ENCODE measurements at regions not wholly inside any gene's neighbourhood (a gene's known extent, or its start where the extent isn't known, plus 50 kb on each side); places are given as distances from the start of the nearest gene placed in this dataset.

- H3K4me1 ChIP-seq (ENCODE audit: control insufficient read depth, insufficient read depth, low read length): no peaks in the 10 kb centered on the region
- no peaks in the 10 kb centered on the region for H3K27me3 ChIP-seq (ENCODE audit: control insufficient read depth, insufficient read depth, low read length)
- no peaks in the 10 kb centered on the region for H3K36me3 ChIP-seq (ENCODE audit: control insufficient read depth, insufficient read depth, low read length)
- no peak overlapping the region for H3K4me3 ChIP-seq (ENCODE audit: low read length)
- no peak overlapping the region for H3K27ac ChIP-seq (ENCODE audit: low read depth, low read length)
- H3K9ac ChIP-seq (ENCODE audit: low read length): no peak overlapping the region
These were observed 243.5 kb upstream of the UBE2E2 start for GRCh38 chr3:22959593-22959992.

DNA sequence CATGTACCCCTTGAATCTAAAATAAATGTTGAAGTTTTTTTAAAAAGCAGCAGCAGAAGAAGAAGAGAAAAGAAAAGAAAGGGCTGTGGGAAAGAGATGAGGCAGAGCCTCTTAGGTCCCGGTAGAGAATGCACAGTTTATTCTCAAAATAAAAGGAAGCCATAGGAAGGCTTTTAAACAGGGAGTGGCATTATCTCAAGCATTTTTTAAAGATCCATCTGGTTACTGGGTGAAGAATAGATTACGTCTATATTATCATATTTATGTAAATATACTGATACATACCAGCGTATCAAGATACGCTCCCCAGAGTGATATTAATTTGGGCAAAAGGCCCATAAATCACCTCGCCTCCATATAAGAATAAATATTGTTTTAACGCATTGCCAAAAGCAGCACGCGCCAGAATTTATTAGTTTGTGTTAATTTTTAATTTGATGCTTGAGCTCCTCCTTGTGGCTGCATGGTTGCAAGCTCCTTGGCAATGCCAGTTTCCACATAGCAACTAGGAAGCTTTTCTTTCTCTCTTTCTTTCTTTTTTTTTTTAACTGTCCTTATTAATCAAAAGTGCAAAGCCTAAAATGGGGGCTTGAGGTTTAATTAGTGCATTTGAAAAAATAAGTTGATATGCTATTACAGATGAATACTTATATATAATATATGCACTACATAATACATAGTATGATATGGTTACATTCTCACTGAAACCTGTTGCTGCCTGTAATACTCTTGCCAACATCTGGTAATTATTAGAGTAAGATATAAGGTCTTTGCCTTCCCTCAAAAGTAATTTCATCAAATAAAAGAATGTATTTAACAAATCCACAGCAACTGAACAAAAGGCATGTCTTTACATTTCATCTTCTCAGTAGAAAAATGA, 242.8 kb upstream of the UBE2E2 start:
- no peaks in the 10 kb centered on the region for H3K27me3 ChIP-seq (ENCODE audit: control insufficient read depth, insufficient read depth, low read length)
- no peaks in the 10 kb centered on the region for H3K4me1 ChIP-seq (ENCODE audit: control insufficient read depth, insufficient read depth, low read length)
- no peaks in the 10 kb centered on the region for H3K36me3 ChIP-seq (ENCODE audit: control insufficient read depth, insufficient read depth, low read length)
- no peak overlapping the region for H3K9ac ChIP-seq (ENCODE audit: low read length)
- H3K4me3 ChIP-seq (ENCODE audit: low read length): no peak overlapping the region
- no peak overlapping the region for H3K27ac ChIP-seq (ENCODE audit: low read depth, low read length)

DNA sequence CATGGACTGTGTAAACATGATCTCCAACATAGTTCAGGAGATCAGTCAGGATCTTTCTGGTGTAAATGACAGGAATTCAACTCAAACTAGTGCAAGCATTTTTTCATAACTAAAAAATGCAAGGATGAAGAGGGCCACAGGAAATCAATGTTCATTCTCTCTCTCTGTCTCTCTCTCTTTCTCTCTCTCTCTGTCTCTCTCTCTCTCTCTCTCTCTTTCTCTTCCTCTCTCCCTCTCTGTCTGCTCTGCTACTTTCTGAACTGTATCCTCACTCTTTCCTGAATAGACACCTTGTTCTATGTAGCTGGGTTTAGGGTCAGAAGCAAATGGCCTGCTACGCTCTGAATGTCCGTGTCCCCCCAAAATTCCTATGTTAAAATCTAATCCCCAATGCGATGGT, 240.9 kb upstream of the UBE2E2 start:
- Histone ChIP-seq H3K36me3 (ENCODE audit: control insufficient read depth, insufficient read depth, low read length) (no peaks in the 10 kb centered on the region), H3K27ac (ENCODE audit: low read depth, low read length) (no peak overlapping the region), H3K4me3 (ENCODE audit: low read length) (no peak overlapping the region), H3K4me1 (ENCODE audit: control insufficient read depth, insufficient read depth, low read length) (no peaks in the 10 kb centered on the region), H3K9ac (ENCODE audit: low read length) (no peak overlapping the region), H3K27me3 (ENCODE audit: control insufficient read depth, insufficient read depth, low read length) (no peaks in the 10 kb centered on the region)

- Histone ChIP-seq H3K4me1 (ENCODE audit: control insufficient read depth, insufficient read depth, low read length) (no peaks in the 10 kb centered on the region), H3K27me3 (ENCODE audit: control insufficient read depth, insufficient read depth, low read length) (no peaks in the 10 kb centered on the region), H3K4me3 (ENCODE audit: low read length) (no peak overlapping the region), H3K27ac (ENCODE audit: low read depth, low read length) (no peak overlapping the region), H3K36me3 (ENCODE audit: control insufficient read depth, insufficient read depth, low read length) (no peaks in the 10 kb centered on the region), H3K9ac (ENCODE audit: low read length) (no peak overlapping the region)
These were observed 236.8 kb upstream of the UBE2E2 start for GRCh38 chr3:22966349-22966748.

DNA sequence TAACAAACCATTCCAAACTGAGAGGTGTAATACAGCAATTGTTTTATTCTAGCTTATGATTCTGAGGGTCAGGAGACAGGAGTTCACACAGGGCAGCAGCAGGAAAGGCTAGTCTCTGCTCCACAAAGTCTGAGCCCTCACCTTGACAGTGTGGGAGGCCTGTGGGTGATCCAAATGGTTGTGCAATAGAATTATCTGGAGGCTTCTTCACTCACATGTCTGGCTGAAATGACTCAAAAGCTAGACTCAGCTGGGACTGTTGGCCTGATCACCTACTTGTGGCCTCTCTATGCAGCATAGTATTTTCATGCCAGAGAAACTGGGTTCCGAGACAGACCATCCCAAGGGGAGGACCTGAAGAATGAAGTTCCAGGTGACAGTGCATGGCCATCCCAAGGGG, 233.9 kb upstream of the UBE2E2 start:
- Histone ChIP-seq H3K27ac (ENCODE audit: low read depth, low read length) (no peak overlapping the region), H3K36me3 (ENCODE audit: control insufficient read depth, insufficient read depth, low read length) (no peaks in the 10 kb centered on the region), H3K27me3 (ENCODE audit: control insufficient read depth, insufficient read depth, low read length) (no peaks in the 10 kb centered on the region), H3K4me3 (ENCODE audit: low read length) (no peak overlapping the region), H3K4me1 (ENCODE audit: control insufficient read depth, insufficient read depth, low read length) (no peaks in the 10 kb centered on the region), H3K9ac (ENCODE audit: low read length) (no peak overlapping the region)

DNA sequence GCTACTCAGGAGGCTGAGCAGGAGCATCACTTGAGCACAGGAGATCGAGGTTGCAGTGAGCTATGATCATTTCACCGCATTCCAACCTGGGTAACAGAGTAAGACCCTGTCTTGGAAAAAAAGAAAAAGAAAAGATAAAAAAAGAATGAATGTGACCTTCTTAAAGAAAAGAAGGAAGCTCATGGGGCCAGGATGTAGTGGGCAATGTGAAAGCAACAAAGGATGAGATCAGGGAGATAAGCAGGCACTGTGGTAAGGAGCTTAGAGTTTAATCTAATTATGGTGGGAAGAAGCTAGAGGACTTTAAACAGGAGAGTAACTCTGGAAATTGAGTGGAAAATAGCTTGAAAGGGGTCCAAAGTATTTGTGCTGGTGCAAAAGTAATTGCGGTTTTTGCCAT, 231.6 kb upstream of the UBE2E2 start:
- no peaks in the 10 kb centered on the region for H3K36me3 ChIP-seq (ENCODE audit: control insufficient read depth, insufficient read depth, low read length)
- H3K27me3 ChIP-seq (ENCODE audit: control insufficient read depth, insufficient read depth, low read length): no peaks in the 10 kb centered on the region
- no peak overlapping the region for H3K27ac ChIP-seq (ENCODE audit: low read depth, low read length)
- H3K9ac ChIP-seq (ENCODE audit: low read length): no peak overlapping the region
- H3K4me3 ChIP-seq (ENCODE audit: low read length): no peak overlapping the region
- H3K4me1 ChIP-seq (ENCODE audit: control insufficient read depth, insufficient read depth, low read length): no peaks in the 10 kb centered on the region

DNA sequence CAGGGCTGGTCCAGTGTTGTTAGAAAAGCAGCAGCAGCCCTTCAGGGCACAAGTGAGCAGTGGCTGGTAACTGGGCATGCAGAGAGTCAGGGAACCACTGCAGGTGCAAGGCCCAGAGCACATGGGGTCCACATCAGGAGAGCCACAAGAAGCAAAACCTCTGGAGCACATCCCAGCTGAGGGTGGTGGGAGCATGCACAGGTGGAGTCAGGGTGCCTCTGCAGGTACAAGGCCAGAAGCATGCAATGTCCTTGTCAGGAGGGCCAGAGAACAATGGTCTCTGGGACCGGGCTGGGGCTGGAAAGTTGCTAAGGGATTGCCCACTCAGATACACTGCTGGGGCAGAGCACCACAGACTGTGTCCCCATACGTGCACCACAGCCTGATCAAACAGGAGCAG, 226.1 kb upstream of the UBE2E2 start:
- no peak overlapping the region for H3K27ac ChIP-seq (ENCODE audit: low read depth, low read length)
- H3K36me3 ChIP-seq (ENCODE audit: control insufficient read depth, insufficient read depth, low read length): no peaks in the 10 kb centered on the region
- no peak overlapping the region for H3K4me3 ChIP-seq (ENCODE audit: low read length)
- no peaks in the 10 kb centered on the region for H3K4me1 ChIP-seq (ENCODE audit: control insufficient read depth, insufficient read depth, low read length)
- H3K9ac ChIP-seq (ENCODE audit: low read length): no peak overlapping the region
- H3K27me3 ChIP-seq (ENCODE audit: control insufficient read depth, insufficient read depth, low read length): no peaks in the 10 kb centered on the region

- Histone ChIP-seq H3K4me1 (ENCODE audit: control insufficient read depth, insufficient read depth, low read length) (no peaks in the 10 kb centered on the region), H3K9ac (ENCODE audit: low read length) (no peak overlapping the region), H3K36me3 (ENCODE audit: control insufficient read depth, insufficient read depth, low read length) (no peaks in the 10 kb centered on the region), H3K27me3 (ENCODE audit: control insufficient read depth, insufficient read depth, low read length) (no peaks in the 10 kb centered on the region), H3K27ac (ENCODE audit: low read depth, low read length) (no peak overlapping the region), H3K4me3 (ENCODE audit: low read length) (no peak overlapping the region)
These were observed 225.4 kb upstream of the UBE2E2 start for GRCh38 chr3:22977650-22978289.

GRCh38 chr3:22979581-22979980, 223.5 kb upstream of the UBE2E2 start:
- Histone ChIP-seq H3K36me3 (ENCODE audit: control insufficient read depth, insufficient read depth, low read length) (no peaks in the 10 kb centered on the region), H3K9ac (ENCODE audit: low read length) (no peak overlapping the region), H3K4me3 (ENCODE audit: low read length) (no peak overlapping the region), H3K27ac (ENCODE audit: low read depth, low read length) (no peak overlapping the region), H3K4me1 (ENCODE audit: control insufficient read depth, insufficient read depth, low read length) (no peaks in the 10 kb centered on the region), H3K27me3 (ENCODE audit: control insufficient read depth, insufficient read depth, low read length) (no peaks in the 10 kb centered on the region)

DNA sequence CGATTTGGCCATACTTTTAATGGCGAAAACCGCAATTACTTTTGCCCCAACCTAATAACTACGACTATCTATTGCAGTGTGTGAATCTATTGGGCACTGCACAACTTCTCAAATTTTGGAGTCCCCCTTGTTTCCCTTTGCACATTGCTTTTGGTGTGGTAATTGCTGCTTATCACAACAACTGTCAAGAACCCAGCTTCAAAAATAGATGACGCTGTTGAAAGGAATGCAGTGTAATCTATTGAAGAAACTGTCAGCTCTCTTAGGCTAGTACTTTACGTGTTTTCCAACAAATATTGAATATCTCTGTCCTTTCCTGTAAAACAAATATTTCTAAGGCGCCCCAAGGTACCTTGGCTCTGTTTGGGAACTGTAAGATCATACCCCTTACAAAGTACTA, 222.8 kb upstream of the UBE2E2 start:
- Histone ChIP-seq H3K9ac (ENCODE audit: low read length) (no peak overlapping the region), H3K36me3 (ENCODE audit: control insufficient read depth, insufficient read depth, low read length) (no peaks in the 10 kb centered on the region), H3K27me3 (ENCODE audit: control insufficient read depth, insufficient read depth, low read length) (no peaks in the 10 kb centered on the region), H3K4me3 (ENCODE audit: low read length) (no peak overlapping the region), H3K27ac (ENCODE audit: low read depth, low read length) (no peak overlapping the region), H3K4me1 (ENCODE audit: control insufficient read depth, insufficient read depth, low read length) (no peaks in the 10 kb centered on the region)

DNA sequence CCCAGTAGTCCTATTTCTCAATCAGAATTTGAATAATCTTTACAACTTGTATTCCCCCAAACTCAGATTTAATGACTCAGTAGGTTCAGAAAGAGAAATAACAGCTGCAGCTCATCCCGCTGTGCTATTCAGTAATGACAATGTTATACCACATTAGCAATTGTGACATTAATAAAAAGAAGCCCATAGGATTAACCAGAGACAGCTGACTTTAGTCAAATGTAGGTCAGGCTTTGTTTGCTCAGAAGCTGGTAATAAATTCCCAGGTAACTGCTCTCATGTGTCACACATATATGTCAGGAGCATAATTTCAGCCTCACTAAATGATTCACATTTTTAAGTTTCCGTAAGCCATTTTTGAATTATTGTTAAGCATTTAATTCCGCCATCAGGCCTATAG, 222.0 kb upstream of the UBE2E2 start:
- Histone ChIP-seq H3K27ac (ENCODE audit: low read depth, low read length) (no peak overlapping the region), H3K36me3 (ENCODE audit: control insufficient read depth, insufficient read depth, low read length) (no peaks in the 10 kb centered on the region)

GRCh38 chr3:22981861-22982260, 221.3 kb upstream of the UBE2E2 start:
- no peak overlapping the region for H3K9ac ChIP-seq (ENCODE audit: low read length)
- no peaks in the 10 kb centered on the region for H3K27me3 ChIP-seq (ENCODE audit: control insufficient read depth, insufficient read depth, low read length)
- H3K27ac ChIP-seq (ENCODE audit: low read depth, low read length): no peak overlapping the region
- no peaks in the 10 kb centered on the region for H3K36me3 ChIP-seq (ENCODE audit: control insufficient read depth, insufficient read depth, low read length)
- H3K4me3 ChIP-seq (ENCODE audit: low read length): no peak overlapping the region
- H3K4me1 ChIP-seq (ENCODE audit: control insufficient read depth, insufficient read depth, low read length): no peaks in the 10 kb centered on the region

More for the DNA sequence above, 222.0 kb upstream of the UBE2E2 start:
- H3K4me3 ChIP-seq (ENCODE audit: low read length): no peak overlapping the region
- H3K9ac ChIP-seq (ENCODE audit: low read length): no peak overlapping the region
- no peaks in the 10 kb centered on the region for H3K4me1 ChIP-seq (ENCODE audit: control insufficient read depth, insufficient read depth, low read length)
- H3K27me3 ChIP-seq (ENCODE audit: control insufficient read depth, insufficient read depth, low read length): no peaks in the 10 kb centered on the region
